ENCODE measurements at regions not wholly inside any gene's neighbourhood (a gene's known extent, or its start where the extent isn't known, plus 50 kb on each side); places are given as distances from the start of the nearest gene placed in this dataset.

DNA sequence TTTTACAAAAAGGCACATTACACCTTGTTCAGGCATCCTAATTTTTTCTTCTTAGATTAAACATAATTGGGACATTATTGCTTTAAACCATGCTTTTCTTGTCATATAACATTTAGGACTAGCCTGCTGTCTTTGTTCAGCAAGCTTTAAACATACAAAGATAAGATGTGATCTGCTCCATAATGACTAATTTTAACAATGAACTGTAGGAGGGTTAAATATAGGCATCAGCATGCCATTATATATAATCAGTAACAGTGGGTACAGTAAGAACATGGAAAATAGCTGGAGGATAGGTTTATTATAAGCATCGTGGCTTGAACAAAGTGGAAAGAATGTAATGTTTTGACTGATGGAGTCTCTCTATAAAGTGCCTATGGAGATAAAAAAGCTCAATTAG is 661.7 kb downstream of the SLITRK6 start:
- TF ChIP-seq, protein P1, sequence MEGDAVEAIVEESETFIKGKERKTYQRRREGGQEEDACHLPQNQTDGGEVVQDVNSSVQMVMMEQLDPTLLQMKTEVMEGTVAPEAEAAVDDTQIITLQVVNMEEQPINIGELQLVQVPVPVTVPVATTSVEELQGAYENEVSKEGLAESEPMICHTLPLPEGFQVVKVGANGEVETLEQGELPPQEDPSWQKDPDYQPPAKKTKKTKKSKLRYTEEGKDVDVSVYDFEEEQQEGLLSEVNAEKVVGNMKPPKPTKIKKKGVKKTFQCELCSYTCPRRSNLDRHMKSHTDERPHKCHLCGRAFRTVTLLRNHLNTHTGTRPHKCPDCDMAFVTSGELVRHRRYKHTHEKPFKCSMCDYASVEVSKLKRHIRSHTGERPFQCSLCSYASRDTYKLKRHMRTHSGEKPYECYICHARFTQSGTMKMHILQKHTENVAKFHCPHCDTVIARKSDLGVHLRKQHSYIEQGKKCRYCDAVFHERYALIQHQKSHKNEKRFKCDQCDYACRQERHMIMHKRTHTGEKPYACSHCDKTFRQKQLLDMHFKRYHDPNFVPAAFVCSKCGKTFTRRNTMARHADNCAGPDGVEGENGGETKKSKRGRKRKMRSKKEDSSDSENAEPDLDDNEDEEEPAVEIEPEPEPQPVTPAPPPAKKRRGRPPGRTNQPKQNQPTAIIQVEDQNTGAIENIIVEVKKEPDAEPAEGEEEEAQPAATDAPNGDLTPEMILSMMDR (IDR thresholded peaks at IDR 0.05; ENCODE audit: borderline replicate concordance, extremely low read depth, low read length, poor library complexity, severe bottlenecking): no peak
- no peak for TF ChIP-seq EZH2 (IDR thresholded peaks at IDR 0.05; ENCODE audit: borderline replicate concordance, low read depth, low read length, severe bottlenecking)
